HG03342 (cell line): ENCODE measurements at regions not wholly inside any gene's neighbourhood (a gene's known extent, or its start where the extent isn't known, plus 50 kb on each side); places are given as distances from the start of the nearest gene placed in this dataset.
"Not testable (repeated sequence)": the region's sequence is repeated elsewhere in the genome, so short reads cannot be mapped to it uniquely, and the experiment has no call there.

Source experiments
- ATAC-seq: cut with Tn5 transposase; IDR thresholded peaks from one replicate; pipeline ENCODE4 v1.9.1; 2021; ENCODE audit warnings: mild to moderate bottlenecking, moderate library complexity; ENCODE audit not compliant: unreplicated experiment

DNA sequence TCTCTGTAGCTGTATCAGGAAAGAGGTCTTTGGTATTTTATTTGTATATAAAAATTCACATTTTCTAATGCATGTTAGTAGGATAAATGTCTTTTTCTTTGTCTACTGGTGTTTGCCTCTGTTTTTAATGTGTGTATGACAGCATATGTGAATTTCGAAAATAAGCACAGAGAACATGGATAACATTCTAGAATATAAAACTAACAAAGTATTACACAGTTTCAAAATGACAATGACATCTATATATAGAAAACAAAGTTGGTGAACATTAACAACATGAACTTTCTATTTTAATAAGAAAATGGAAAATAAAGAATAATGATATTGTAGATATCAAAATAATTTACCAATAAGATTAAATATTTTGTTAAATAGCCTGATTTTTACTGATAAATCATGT, 608.0 kb downstream of the COL12A1 start:
- peak; percentile 34 for ATAC-seq

DNA sequence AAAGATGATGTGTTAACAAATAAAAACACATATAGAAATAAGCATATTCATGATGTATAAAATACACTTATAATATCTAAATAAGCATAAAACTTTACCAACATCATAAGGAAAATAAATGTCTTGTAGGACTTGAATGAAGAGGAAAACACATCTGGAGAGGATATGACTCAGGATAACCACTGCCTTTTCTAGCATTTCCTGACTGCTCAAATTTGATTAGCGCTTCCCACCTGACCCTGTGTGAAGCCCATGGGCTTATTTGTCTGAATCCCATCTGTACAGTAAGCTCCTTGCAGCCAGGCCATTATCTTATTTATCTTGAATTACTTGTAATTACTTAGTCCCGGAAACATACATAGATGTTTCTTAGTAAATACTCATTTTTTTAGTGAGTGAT, 608.6 kb downstream of the COL12A1 start:
- ATAC-seq, result no peak

- no peak for ATAC-seq
Observed at GRCh38 chr6:74596588-74596987, 609.3 kb downstream of the COL12A1 start.

DNA sequence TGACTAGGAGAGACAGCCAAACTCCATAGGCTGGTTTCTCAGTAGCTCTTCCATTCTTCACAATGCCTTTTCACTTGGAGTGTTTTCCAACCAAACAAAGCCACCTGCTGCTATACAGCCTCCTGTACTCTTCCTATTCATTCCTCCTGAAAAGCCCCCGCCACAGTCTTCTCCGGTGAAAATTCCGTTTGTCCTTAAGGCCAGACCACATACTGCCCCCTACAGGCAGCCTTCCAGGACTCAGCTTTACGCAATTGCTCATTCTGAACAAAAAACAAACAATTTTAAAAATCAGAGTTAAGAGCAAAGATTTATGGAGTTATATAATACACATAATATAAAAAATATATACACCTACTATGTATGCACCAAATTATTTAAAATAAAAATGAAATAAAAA, 611.5 kb downstream of the COL12A1 start:
- not testable (repeated sequence) for ATAC-seq

DNA sequence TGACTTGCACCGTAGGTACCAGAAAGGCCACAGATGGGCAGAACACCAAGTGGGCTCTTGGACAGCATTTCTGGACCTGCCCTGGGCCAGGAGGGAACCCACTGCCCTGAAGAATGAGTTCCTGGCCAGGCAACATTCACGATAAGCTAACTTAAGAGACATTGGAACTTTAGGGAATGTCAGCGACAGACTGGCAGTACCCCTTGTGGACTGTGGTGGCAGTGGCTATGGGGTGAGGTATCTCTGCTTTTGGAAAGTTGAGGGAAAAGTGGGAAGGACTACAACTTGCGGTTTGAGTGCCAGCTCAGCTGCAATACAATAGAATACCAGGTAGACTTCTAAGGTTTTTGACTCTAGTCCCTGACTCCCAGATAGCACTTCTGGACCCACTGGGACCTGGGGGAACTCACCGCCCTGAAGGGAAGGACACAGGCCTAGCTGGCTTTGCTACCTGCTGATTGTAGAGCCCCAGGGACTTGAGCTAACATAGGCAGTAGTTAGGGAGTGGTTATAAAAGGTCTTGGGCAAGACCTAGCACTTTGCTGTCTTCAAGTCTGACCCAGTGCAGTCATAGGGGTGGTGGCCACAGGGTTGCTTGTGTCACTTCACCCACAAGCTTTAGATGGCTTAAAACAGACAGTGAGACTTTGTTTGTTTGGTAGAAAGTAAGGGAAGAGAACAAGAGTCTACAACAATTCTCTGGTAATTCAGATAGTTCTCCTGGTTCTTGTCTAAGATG, 617.6 kb downstream of the COL12A1 start:
- ATAC-seq, result no peak

- no peak for ATAC-seq
Observed at GRCh38 chr6:74587386-74587785, 618.5 kb downstream of the COL12A1 start.

DNA sequence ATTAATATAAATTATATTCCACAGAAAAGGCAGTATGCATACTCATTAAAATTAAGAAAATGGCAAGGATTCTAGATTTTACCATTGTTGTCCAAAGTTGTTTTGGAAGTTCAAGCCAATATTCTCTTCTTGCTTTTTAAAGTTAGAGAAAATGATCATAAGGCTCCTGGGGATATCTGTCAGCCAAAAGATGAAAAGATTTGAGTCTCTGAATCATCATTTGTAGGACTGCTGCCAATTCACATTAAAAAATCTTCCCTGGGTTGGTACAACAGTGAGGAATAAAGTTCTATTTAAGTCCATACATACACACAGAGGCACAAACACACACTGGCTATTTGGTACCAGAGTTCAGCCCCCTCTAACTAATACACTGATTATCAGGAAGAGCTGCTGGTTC, 620.1 kb downstream of the COL12A1 start:
- ATAC-seq, result no peak

- ATAC-seq, result no peak
Observed at GRCh38 chr6:74581681-74582080, 624.2 kb downstream of the COL12A1 start.

DNA sequence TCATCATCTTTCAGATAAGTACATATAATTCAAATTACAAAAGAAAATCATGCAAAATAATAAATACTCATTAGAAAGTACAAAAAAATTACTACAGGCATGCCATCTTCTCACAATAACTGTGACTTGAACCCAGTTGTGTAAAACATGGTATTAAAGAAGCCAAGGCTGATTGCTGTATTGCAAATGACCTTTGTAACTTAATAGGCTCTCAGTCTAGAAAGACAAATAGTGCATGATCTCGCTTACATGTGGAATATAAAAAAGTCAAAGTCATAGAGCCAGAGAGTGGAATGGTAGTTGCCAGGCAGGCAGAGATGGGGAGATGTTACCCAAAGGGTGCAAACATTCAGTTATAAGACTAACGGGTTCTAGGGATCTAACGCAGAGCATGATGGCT, 626.1 kb downstream of the COL12A1 start:
- no peak for ATAC-seq

DNA sequence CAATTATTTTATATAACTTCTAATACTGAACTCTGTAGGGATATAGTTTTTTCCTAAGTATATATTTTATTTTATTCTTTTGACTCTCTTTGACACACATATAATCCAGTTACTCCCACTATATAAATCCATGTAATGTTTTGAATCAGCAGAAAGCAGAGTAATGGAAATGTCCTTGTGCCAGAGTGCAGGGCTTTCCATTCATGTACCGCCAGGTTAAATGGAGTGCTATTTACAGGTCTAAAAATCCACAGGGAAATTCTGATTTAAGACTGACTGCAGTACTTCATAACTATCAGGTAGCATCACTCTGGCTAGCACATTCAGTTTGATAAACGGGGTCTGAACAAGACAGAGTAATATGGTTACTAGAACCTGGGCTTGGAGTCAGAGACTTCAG, 626.8 kb downstream of the COL12A1 start:
- ATAC-seq, result no peak

GRCh38 chr6:74578339-74578738, 627.5 kb downstream of the COL12A1 start:
- no peak for ATAC-seq

GRCh38 chr6:74577619-74578018, 628.2 kb downstream of the COL12A1 start:
- peak; percentile 93 for ATAC-seq

DNA sequence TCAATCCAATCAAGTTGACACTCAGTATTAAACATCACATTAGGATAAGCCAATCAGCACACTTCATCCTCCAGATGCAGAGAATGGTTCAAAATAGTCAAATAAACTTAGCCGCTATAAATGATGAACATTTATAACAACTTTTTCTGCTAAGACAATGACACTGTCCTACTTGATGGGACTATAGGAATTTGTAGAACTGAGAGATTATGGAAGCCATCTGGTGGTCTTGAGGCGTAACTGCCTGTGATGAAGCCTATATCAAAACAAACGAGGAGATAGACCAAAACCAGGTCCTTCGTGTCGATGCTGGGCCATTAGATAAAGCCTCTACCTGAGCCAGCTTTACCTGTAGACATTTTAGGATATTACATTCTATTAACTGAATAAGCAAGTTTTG, 631.1 kb downstream of the COL12A1 start:
- peak; percentile 40 for ATAC-seq

GRCh38 chr6:74573613-74574012, 632.2 kb downstream of the COL12A1 start:
- no peak for ATAC-seq

DNA sequence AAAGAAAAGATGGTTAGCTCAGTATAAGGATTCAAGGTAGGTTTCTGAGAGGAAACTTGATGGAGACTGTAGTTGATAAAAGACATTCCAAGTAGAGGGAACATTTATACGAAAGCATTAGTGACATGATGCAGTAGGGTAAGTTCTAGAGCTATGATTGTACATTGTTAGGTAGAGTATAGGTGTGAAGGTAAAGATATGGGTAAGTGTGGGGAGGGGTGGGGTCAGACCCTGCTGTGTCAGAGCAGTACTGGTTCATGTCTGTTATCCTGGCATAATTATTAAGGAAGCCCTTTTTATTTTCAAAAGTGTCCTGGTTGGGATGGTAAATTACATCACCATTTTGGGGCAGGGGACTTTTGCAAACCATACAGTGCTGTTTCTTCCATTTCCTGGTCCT, 635.8 kb downstream of the COL12A1 start:
- no peak for ATAC-seq

GRCh38 chr6:74568861-74569260, 637.0 kb downstream of the COL12A1 start:
- no peak for ATAC-seq

GRCh38 chr6:74567923-74568290, 637.9 kb downstream of the COL12A1 start:
- not testable (repeated sequence) for ATAC-seq

DNA sequence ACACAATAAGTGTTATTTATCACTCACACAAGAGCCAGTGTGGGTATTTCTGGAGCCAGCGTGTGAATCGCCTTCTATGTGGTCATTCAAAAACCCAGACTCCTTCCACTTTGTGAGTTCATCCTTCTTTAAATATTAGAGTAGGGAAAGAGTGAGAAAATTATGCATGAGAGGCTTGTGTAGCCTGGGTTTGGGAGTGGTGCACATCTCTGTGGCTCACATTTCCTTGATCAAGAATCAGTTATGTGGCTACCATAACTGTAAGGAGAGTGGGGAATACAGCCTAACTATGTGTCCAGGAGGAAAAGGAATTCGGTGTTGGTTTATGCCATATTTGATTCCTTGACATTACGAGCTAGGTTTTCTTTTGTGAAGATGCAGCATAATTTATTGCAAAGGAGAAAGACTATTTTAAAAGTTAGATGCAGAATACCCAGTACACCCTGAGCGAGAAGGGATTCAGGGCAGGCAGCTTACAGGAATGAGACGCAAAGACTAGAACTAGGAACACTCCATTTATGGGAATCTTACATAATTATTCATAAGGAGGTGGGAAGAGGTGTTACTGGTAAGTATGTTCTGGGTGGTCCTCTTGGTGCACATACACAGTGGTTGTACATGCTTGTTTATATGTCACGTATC, 638.5 kb downstream of the COL12A1 start:
- no peak for ATAC-seq

GRCh38 chr6:74557236-74557635, 648.6 kb downstream of the COL12A1 start:
- no peak for ATAC-seq

GRCh38 chr6:74554041-74554440, 651.8 kb downstream of the COL12A1 start:
- no peak for ATAC-seq

GRCh38 chr6:74551896-74552295, 654.0 kb downstream of the COL12A1 start:
- no peak for ATAC-seq

DNA sequence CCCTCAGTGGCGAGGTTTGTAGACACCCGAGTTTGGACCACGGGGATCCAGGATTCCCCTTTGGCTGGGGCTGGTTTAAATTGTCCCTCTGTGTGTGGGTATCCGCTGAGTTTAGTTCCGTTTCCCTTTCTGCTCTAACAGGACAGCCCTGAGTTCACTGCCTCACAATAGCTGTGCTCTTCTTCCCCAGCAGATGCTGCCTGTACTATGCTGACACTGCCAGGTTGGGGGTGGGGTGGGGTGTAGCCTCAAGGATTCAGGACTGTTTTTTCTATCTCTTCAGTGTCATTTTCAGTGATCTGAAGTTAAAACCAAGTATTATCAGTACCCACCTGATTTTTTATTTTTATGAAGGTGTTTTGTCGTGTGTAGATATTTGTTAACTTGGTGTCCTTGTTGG, 655.0 kb downstream of the COL12A1 start:
- no peak for ATAC-seq

- no peak for ATAC-seq
Observed at GRCh38 chr6:74549746-74550145, 656.1 kb downstream of the COL12A1 start.
